ENCODE measurements at regions not wholly inside any gene's neighbourhood (a gene's known extent, or its start where the extent isn't known, plus 50 kb on each side); places are given as distances from the start of the nearest gene placed in this dataset.

DNA sequence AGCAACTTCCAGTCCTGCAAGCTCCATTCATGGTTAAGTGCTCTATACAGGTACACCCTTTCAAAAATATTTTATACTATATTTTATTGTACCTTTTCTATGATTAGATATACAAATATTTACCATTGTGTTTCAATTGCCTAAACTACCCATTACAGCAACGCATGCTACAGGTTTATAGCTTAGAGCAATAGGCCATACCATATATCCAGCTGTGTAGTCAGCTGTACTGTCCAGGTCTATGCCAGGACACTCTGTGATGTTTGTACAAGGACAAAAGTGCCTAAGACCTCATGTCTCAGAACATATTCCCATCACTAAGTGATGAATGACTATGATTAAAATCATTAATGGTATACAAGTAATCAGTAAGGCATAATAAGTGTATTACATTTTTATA lies 368.7 kb downstream of the CMPK2 start:
- H3K9ac ChIP-seq (ENCODE audit: low read depth, low read length, poor library complexity, severe bottlenecking): no peak overlapping the region
- H4K20me1 ChIP-seq (ENCODE audit: insufficient read depth, low read length, poor library complexity, severe bottlenecking): no peaks in the 10 kb centered on the region
- H3K36me3 ChIP-seq (ENCODE audit: insufficient read depth, low read length): no peaks in the 10 kb centered on the region
- no peaks in the 10 kb centered on the region for H3K9me2 ChIP-seq (replicated peaks; ENCODE audit: low read depth, low read length)
- no peaks in the 10 kb centered on the region for H3K79me2 ChIP-seq (ENCODE audit: insufficient read depth, low read length)
- H2AFZ ChIP-seq (ENCODE audit: low read length): no peak overlapping the region
- H3K4me1 ChIP-seq (ENCODE audit: insufficient read depth, low read length, poor library complexity, severe bottlenecking): no peaks in the 10 kb centered on the region
- no peaks in the 10 kb centered on the region for H3K27me3 ChIP-seq (ENCODE audit: insufficient read depth, low read length, poor library complexity, severe bottlenecking)
- no peak overlapping the region for H3K4me3 ChIP-seq (ENCODE audit: low read length, poor library complexity, severe bottlenecking)
- no peak for TF ChIP-seq EZH2phosphoT487 (IDR thresholded peaks at IDR 0.05; ENCODE audit: borderline replicate concordance)
- no peak for TF ChIP-seq CTCF (conservative IDR thresholded peaks at IDR 0.05; ENCODE audit: low read length)
- no peaks in the 10 kb centered on the region for H3K9me3 ChIP-seq (ENCODE audit: insufficient read depth, low read depth, low read length)
- no peak overlapping the region for H3K4me2 ChIP-seq (ENCODE audit: low read depth, low read length, poor library complexity, severe bottlenecking)
- no peaks in the 10 kb centered on the region for H3F3A ChIP-seq (ENCODE audit: low read depth)

GRCh38 chr2:6498841-6499240 lies 366.9 kb downstream of the CMPK2 start:
- Histone ChIP-seq H3K4me3 (ENCODE audit: low read length, poor library complexity, severe bottlenecking) (no peak overlapping the region), H3K4me2 (ENCODE audit: low read depth, low read length, poor library complexity, severe bottlenecking) (no peak overlapping the region), H3K9ac (ENCODE audit: low read depth, low read length, poor library complexity, severe bottlenecking) (no peak overlapping the region), H3K27me3 (ENCODE audit: insufficient read depth, low read length, poor library complexity, severe bottlenecking) (no peaks in the 10 kb centered on the region), H2AFZ (ENCODE audit: low read length) (no peak overlapping the region), H4K20me1 (ENCODE audit: insufficient read depth, low read length, poor library complexity, severe bottlenecking) (no peaks in the 10 kb centered on the region), H3F3A (ENCODE audit: low read depth) (no peaks in the 10 kb centered on the region), H3K9me2 (replicated peaks; ENCODE audit: low read depth, low read length) (no peaks in the 10 kb centered on the region), H3K4me1 (ENCODE audit: insufficient read depth, low read length, poor library complexity, severe bottlenecking) (no peaks in the 10 kb centered on the region), H3K36me3 (ENCODE audit: insufficient read depth, low read length) (no peaks in the 10 kb centered on the region), H3K9me3 (ENCODE audit: insufficient read depth, low read depth, low read length) (no peaks in the 10 kb centered on the region), H3K79me2 (ENCODE audit: insufficient read depth, low read length) (no peaks in the 10 kb centered on the region)
- no peak for TF ChIP-seq EZH2phosphoT487 (IDR thresholded peaks at IDR 0.05; ENCODE audit: borderline replicate concordance)
- no peak for TF ChIP-seq CTCF (conservative IDR thresholded peaks at IDR 0.05; ENCODE audit: low read length)

GRCh38 chr2:6499691-6500090 lies 366.0 kb downstream of the CMPK2 start:
- Histone ChIP-seq H2AFZ (ENCODE audit: low read length) (no peak overlapping the region), H3K4me3 (ENCODE audit: low read length, poor library complexity, severe bottlenecking) (no peak overlapping the region), H3K27me3 (ENCODE audit: insufficient read depth, low read length, poor library complexity, severe bottlenecking) (no peaks in the 10 kb centered on the region), H3K36me3 (ENCODE audit: insufficient read depth, low read length) (no peaks in the 10 kb centered on the region), H3K9me2 (replicated peaks; ENCODE audit: low read depth, low read length) (no peaks in the 10 kb centered on the region), H3K4me2 (ENCODE audit: low read depth, low read length, poor library complexity, severe bottlenecking) (no peak overlapping the region), H3F3A (ENCODE audit: low read depth) (no peaks in the 10 kb centered on the region), H3K79me2 (ENCODE audit: insufficient read depth, low read length) (no peaks in the 10 kb centered on the region), H3K9me3 (ENCODE audit: insufficient read depth, low read depth, low read length) (no peaks in the 10 kb centered on the region), H3K4me1 (ENCODE audit: insufficient read depth, low read length, poor library complexity, severe bottlenecking) (no peaks in the 10 kb centered on the region), H4K20me1 (ENCODE audit: insufficient read depth, low read length, poor library complexity, severe bottlenecking) (no peaks in the 10 kb centered on the region), H3K9ac (ENCODE audit: low read depth, low read length, poor library complexity, severe bottlenecking) (no peak overlapping the region)
- TF ChIP-seq CTCF (conservative IDR thresholded peaks at IDR 0.05; ENCODE audit: low read length): no peak
- no peak for TF ChIP-seq EZH2phosphoT487 (IDR thresholded peaks at IDR 0.05; ENCODE audit: borderline replicate concordance)

Measured in Loucy (cell line).